Limb (tissue), 2 donors: ENCODE measurements at regions not wholly inside any gene's neighbourhood (a gene's known extent, or its start where the extent isn't known, plus 50 kb on each side); places are given as distances from the start of the nearest gene placed in this dataset.

Source experiments
- DNase-seq, 2 donors: peaks; one replicate each; pipeline ENCODE4 v3.0.0-alpha.2; 2016; ENCODE audit errors: extremely low spot score in 2 of 2

DNA sequence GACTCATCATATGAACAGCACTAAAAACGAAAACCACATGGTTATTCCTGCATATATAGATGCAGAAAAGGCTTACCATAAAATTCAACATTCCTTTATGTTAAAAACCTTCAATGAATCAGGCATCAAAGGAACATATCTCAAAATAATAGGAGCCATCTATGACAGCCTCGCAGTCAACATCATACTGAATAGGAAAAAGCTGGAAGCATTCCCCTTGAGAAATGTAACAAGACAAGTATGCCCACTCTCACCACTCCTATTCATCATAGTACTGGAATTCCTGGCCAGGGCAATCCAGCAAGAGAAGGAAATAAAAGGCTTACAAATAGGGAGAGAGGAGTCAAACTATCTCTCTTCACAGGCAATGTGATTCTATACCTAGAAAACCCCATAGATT, 179.6 kb upstream of the HTR2A start:
- no peak for DNase-seq

DNA sequence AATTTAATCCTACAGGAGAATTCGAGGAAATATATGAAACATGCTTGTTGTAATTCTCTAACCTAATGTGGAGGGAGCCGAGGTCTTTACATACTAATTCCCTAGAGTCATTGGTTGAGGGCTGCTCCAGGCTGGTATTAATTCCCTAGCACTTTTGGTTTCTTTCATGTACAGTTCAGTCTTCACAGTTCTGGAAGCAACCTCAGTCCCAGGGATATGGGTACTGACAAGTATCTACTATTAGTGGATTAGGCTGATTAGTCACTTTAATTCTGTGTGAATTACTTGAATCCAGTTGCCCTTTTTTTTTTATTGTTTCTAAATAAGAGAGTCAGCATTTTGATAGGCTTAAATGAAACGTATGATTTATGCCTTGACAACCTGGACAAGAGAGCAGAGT, 172.3 kb upstream of the HTR2A start:
- DNase-seq: no peak

DNA sequence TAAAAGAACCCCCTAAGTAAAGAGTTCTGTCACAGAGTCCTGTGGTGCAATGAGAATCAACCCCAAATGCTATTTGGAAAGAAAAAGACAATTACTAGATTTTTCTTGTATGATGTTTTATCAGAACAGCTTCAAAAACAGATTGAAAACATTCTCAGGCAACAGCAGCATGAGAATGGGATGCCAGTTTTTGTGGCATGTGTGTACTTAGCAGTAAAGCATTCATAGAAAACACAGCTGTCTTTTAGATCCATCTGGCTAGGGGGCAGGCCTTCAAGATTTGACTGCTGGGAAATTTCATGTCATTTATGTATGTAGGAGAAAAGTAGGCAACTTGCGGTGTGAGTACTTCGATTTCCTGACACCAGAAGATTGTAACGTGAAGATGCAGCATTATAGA, 170.5 kb upstream of the HTR2A start:
- no peak for DNase-seq

DNA sequence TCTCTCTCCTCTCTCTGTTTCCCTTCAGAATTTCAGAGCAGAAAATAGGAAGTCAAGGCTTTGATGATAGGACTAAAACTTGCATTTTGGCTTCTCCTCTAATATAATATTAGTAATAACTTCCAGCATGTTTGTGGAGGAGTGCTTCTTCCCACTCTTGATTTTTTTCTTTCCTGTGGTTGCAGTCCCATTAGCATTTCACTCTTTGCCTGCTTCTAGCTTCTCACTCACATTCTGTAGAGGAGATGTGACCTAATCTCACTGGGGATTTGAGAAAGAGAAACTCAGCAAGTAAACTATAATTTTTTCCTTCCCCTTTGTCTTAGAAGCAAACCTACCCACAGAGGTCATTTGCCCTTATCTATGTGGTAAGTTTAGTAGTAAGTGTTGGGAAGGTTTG, 169.4 kb upstream of the HTR2A start:
- no peak for DNase-seq

DNA sequence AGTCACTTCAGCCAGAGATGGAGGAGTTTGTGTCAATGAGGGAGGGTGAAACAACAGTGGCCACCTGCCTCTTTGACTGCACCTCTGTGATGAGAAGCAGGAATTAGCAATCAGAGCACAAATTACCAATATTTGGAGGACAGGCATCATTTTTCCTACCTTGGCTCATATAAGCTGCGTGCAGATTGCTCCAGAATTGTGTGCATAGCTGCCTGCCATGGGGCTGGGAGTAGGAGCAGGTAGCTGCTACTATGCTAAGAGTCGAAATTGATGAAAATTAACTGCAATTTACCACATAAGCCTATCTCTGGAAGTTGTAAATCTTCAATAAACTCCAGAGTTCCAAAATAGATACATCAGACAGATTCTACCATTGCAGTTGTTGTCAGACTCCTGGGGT, 167.5 kb upstream of the HTR2A start:
- DNase-seq: no peak

DNA sequence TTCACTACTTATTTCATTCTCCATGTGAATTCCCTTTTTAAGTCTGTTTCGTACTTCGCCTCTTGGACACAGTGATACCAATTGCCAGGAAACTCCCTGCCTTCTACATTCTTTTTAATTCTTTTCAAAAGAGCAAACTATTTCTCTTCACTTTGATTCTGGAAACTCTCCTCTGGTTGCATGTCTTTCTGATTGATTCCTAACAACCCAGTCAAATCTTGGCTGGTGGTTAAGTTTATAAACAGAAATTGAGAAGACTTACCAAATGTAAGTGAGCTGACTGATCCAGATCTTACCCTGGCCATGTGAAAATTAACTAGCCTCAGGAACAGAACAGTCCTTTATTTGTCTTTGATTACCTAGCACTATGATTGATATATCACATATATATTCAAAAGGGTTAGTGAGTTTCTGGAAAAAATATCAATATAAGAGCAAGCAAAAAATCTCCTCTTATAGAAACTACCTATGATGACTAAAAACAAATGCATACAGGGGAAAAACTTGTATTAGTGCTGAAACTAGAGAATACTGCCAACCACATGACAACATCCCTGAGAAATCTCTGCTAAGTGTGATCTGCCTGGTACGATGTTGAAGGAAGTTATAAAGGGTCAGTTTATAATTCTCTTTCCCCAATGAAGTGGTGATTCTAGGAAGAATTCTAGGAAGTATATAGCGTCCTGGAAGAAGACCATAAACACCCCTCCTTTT, 152.6 kb upstream of the HTR2A start:
- no peak for DNase-seq

DNA sequence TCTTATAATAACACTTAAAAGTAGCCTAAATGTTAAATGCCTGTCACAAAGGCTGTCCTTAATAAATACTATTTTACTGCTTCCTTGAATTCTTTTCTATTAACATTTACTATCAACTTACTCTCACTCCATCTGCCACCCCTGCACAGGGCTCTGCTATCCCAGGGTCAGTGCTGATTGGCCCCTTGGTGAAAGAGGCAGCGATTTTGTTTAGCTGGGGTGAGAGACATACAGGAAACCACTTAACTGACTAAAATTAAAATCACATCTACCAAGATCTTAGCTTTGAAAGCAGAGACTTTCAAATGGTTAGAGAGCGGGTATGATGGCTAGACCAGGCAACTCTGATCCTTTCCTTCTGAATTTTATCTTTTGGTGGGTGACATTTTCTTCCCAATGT, 149.9 kb upstream of the HTR2A start:
- no peak for DNase-seq

DNA sequence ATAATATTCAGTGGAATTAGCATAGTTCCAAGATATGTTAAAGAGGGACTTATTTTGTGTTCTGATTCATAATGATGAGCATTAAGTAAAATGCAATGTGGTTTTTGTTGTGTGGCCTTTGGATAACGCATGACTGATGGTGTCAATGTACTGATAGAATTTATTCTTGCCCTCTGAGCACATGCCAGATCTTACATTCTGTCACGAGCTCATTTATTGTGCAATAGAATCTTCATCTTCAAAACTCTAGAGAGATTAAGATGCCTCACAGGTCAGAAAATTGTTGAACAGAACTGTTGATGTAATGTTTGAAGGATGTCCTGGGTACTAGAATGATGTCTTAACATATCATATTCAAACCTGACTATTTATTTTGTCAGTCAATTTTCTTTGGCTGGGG, 148.0 kb upstream of the HTR2A start:
- DNase-seq: no peak

DNA sequence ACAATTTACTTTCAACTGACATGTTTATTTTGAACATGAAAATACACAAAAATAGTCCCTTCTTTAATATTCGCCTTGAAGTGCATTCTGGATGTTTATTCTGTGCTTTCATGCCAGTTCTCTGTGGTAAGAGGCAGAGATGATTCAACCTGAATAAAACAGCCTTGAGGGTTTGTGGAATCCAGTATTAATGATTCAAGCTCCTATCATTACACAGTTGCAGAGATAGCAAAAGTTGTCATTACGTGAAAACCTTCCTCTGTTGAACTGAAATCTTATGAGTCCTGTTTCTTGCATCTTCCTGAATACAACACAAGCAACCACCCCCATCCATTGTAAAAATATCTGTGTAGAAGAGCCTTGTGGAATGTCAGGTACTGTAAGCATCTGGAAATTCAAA, 142.3 kb upstream of the HTR2A start:
- DNase-seq: no peak

DNA sequence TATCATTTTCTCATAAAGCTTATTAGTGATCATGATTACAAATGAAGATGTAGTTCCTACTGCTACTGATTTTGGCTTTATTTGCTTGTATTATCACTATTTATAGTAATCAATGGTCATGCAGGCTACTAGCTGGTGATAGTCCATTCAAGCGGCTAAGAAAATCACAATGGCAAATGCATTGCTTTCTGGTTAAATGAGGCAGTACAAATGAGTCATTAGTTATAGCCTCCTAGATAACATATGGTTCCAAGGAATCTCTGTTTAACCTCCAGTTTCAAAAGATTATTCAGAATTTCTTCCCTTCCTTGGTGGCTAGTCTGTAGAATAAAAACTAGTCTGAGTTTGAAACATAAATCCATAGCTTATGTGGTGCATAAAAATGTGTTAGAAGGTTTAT, 141.3 kb upstream of the HTR2A start:
- DNase-seq: no peak

DNA sequence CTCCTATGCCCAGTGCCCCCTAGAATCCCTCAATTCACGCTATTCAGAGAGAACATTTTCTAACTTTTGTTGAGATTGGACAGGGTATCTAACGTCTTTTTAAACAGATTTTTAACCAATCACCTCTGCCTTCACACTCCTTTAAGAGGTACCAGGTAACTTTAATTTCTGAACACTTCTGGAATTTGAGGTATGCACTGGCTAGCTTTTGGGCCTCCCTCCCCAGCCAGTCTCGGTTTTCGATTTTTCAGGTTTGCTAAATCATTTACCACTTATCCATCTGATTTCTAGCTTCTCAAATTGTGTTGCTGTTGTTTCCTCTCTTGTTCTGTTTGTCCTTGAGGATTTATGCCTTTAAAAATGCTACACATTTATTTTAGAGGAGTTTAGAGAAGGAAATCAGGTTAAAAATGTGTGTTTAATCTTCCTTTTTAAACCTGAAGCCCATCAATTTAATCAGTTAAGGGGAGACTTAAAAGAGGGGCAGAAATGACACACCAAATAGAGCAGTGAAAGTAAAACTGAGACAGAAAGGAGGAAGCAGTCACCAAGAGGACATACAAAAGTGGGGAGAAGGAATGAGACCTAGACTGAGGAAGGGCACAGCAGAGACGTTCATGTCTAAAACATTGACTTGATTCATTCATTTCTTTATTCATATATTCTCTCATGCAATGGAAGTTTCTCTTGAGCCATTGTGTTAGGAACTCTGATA, 139.6 kb upstream of the HTR2A start:
- DNase-seq: no peak

DNA sequence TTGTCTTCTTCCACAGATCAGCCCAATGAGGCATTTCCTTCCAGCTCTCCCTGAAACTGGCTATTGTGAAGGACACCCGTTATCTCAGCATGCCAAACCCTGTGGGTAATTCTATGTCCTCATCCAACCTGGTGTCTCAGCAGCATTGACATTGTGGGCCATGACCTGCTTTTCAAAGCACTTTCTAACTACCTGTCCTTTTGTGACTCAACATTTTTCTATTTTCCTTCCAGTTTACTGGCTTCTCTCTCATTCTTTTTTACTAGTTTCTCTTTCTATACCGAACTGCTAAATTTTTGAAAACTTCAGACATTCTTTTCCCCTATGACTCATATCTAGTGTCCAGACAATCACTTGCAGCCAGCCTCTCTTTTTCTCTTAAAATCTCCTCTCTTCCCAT, 136.4 kb upstream of the HTR2A start:
- DNase-seq: no peak

DNA sequence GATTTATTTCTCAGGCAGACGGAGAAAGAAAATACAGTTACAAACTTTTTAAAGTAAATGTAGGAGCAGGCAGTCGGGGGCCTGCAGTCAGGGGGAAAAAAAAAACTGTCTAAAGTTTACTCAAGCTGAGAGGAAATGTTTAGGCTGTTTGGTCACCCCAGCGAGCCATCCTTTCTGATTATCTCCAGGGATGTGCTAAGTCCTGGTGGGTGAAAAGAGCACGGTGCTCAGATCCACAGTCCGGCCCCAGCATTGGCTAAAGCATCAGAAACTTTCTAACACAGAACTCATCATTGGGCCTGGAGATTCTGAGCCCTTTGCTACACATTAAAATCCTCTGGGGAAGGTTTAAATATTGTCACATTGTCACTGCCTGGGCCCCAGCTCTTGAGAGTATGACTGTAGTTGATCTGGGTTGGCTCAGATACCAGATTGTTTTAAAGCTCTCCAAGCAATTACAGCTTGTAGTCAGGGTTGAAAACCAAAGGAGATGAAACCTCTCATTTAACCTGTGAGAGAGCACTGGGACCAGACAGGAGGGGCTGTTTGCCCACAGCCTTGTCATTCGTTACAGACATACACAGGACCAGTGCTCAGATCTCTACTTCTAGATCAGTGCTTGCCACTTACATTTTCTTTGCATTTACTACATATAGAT, 131.1 kb upstream of the HTR2A start:
- DNase-seq: no peak

DNA sequence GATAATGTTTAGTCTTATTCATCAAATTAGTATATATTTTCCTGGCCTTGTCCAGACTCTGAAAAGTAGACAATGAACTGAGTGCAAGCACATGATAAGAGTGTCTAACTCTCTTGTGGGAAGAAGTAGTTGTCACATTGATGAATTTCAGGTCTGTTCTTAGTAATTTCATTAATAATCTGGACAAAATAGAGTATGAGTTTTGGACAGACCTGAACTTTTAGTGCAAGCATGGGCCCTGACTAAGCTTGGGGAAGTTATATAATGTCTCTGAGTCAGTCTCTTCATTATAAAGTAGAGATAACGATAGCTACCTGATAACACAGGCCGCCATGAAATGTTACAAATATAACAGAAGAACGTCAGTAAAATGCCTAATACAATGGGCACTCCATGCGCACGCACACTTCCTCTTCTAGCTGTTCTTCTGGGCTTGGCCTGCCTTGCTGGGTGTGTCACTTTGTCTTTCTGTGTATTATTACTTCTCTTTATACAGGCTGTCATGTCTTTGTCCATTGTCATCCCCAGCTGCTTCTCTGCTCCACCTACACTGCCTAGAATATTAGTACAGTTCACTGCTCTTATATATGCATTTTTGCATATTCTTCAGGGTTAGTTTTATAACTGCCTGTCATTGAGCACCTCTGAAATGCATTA, 129.1 kb upstream of the HTR2A start:
- DNase-seq: no peak

DNA sequence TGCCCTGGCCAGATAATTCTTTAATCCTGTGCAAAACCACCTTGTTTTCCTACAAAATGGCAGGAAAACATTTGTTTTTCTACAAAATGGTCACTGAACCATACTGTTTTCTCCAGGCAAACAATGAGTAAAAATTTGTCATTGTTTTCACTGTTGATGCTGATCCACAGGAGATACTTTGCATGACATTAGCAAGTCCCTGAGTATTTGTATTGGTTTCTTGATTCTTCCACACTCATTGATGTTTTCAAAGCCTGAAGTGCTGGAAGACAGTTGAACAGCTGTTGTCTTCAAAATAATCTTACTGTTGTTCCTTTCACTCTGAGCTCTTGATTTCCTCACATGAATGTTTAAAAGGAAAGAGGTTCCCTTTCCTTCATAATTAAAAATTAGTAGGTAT, 123.1 kb upstream of the HTR2A start:
- DNase-seq: no peak

DNA sequence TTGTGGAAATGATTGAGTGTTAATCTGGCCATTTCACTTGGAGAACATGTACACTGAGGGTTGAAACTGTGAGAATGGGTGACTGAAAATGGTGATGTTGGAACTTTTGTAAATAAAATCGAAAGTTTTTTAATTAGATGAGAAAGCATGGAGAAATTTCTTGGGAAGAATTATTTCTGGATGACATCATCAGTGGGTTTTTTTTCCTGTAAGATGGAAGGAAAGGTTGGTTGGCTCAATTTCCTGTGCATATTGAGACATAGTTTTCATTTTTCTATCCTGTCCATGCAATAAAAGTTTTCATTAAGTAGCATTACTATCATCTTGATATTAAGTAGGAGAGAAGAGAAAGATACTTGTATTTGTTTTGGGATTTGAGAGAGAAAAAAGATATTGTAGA, 120.6 kb upstream of the HTR2A start:
- no peak for DNase-seq

DNA sequence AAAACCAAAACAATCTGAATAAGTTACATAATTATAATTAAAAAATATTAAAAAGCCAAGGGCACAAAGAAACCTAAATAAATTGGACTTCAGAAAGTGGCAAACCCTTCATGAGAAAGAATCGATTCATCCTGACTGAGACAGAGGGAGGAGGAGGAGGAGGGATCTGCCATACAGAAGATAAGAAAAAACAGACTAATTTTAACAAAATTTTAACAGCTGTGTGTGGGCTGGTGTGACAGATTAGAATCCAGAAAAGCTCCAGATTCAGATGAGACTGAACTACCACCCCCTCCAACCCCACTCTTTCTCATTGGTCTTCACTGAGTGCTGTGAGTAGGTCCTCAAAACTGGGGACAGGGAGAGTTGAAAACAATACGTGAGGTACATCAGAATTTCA, 111.5 kb upstream of the HTR2A start:
- no peak for DNase-seq

DNA sequence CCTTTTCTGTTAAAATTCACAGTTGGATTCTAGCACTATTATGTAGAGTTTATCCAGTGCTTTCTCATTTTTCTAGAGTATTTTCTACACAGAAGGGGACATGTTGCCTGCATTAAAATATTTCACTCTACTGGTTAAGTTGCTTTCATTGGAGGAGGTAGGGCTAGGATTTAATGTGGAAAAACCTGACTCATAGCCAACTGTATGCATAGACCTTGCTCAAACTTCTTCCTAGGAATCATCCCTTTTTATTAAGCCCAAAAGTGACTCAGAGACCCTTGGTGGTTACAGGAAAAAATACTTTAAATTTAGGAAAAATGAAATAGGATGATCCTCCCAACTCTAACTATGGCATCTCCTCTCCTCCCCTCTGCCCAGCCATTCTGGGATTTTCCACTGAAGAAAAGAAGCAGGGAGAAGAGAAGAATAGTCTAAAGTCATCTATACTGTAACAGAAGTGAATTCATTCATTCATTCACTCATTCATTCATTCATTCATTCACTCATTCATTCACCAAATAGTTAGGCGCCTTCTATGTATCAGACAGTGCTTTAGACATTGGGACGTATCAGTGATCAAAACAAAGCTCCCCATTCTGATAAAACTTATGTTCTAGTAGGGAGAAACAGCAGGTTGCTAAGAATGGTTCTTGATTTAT, 109.0 kb upstream of the HTR2A start:
- DNase-seq: no peak

DNA sequence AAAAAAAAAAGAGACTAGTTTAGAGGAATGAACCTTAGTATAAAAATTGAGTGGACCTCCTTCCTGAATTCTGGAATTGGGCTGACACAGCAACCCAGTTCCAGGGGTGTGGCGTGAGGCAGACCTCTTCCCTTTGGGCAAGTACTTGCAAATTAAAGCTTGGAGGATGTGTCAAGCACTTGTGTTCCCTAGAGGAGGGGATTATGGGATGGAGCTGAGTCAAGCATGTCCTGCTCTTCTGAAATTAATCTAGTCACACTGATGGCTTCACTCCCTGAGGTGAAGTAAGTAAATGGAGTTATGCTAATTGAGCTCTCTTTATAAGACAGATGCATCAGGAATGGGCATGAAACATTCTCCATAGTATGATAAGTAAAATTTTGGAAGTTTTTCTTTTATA, 107.7 kb upstream of the HTR2A start:
- no peak for DNase-seq

DNA sequence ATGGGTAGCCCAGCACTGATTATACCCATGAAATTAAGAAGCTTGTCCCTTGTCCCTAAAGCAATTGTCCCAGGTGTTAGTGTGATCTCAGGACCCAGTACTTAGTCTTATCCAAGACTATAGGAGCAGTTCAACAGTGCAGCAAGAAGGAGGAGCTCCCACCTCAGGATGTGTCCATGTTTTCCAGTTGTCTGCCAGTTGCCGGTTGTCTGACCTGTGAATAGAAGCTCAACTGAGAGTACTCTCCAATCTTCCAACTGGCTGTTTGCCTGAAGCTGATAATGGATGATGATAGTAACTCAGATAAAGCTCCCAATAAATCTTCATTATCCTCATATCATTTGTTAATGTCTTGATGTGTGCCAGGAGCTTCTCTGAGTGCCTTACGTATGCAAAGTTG, 107.2 kb upstream of the HTR2A start:
- DNase-seq: no peak

DNA sequence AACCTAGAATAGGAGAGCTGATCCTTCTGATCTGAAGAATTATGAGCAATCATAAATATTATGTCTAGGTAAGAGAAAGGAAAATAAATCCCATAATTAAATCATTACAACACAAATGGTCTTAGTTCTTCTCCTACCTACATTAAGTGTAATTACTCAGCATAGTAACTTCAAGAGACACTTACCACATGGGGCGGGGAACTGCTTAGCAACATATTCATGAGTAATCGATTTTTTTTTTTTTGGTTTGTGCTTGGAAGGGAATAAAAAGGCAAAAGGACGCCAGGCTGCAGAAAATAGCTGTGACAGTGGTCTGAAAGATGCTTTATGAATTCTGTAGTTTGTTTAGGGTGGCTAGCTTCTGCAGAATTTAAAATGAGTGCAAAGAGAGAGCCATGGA, 103.3 kb upstream of the HTR2A start:
- DNase-seq: no peak
